ENCODE measurements at regions not wholly inside any gene's neighbourhood (a gene's known extent, or its start where the extent isn't known, plus 50 kb on each side); places are given as distances from the start of the nearest gene placed in this dataset.

DNA sequence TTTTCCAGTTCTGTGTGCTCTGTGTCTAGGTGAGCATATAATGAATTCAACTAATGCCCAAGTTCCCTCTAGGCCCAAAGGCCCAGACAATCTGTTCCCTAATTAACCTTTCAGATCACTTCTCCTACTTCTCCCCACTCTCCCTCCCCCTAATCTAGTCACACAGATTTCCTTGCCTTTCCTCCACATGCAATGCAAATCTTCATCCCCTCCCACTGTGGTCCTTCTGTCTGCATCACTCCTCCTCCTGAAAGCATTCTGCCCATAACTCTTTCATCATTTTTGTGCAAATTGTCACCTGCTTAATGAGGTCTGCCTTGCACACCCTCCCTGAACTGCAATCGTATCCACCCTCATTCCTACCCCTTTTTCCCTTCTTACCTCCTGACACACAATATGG, 346.6 kb downstream of the FBXO8 start:
- Histone ChIP-seq H3K27ac (ENCODE audit: low read depth, low read length) (no peak overlapping the region), H3K4me3 (ENCODE audit: low read length) (no peak overlapping the region), H3K4me1 (ENCODE audit: insufficient read depth, low read length) (no peaks in the 10 kb centered on the region), H3K36me3 (ENCODE audit: insufficient read depth, low read length) (no peaks in the 10 kb centered on the region), H3K9me3 (ENCODE audit: low read length) (no peaks in the 10 kb centered on the region), H3K27me3 (ENCODE audit: insufficient read depth, low read length, poor library complexity, severe bottlenecking) (no peaks in the 10 kb centered on the region)
- CTCF ChIA-PET: no interaction called here
- no peak overlapping the region for H3K4me3 Mint-ChIP-seq
- H3K27ac Mint-ChIP-seq: no peak overlapping the region
- H3K9me3 Mint-ChIP-seq: no peaks in the 10 kb centered on the region
- H3K36me3 Mint-ChIP-seq: no peaks in the 10 kb centered on the region
- H3K4me1 Mint-ChIP-seq: no peaks in the 10 kb centered on the region
- POLR2A ChIA-PET: no interaction called here
- no peak for DNase-seq
- no peaks in the 10 kb centered on the region for H3K27me3 Mint-ChIP-seq

DNA sequence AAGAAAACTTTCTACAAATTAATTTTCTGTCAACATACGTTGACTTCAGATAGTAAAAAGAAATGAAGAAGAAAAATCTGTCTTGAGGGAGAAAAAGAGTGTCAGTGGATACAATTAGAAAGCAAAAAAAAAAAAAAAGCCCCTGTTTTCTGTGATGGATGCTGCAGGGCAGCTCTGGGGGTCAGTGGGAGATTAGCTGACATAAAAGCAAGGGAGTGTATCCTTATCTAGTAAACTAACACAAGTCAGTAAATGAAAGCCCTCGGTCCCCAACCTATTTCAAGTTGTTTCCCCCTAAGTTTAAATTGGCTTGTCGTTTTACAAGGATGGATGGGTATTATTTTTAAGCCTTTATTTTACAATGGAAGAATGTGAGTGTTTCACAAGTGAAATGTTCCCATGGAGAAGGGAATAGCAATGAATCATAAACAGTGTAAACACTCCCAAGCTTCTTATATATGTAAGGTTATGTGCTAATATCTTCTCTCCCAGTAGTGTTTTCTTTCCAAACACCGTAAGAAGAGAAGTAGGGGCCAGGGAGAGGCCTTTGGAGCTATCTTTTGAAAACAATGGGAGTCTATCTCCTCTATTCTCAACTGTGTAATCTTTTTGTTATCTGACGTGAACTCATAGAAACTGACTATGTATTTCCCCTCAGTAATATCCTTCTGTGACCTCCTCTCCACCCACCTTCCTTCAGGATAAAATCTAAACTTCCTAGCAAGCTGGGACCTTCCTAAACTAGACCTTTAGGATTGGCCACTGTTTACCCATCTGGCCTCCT, 347.7 kb downstream of the FBXO8 start:
- Mint-ChIP-seq H3K27me3 (no peaks in the 10 kb centered on the region), H3K36me3 (no peaks in the 10 kb centered on the region), H3K27ac (no peak overlapping the region), H3K4me3 (no peak overlapping the region), H3K4me1 (no peaks in the 10 kb centered on the region), H3K9me3 (no peaks in the 10 kb centered on the region)
- DNase-seq: no peak
- POLR2A ChIA-PET: no interaction called here
- no peak overlapping the region for H3K4me3 ChIP-seq (ENCODE audit: low read length)
- CTCF ChIA-PET: no interaction called here
- no peaks in the 10 kb centered on the region for H3K9me3 ChIP-seq (ENCODE audit: low read length)
- no peaks in the 10 kb centered on the region for H3K4me1 ChIP-seq (ENCODE audit: insufficient read depth, low read length)
- no peaks in the 10 kb centered on the region for H3K27me3 ChIP-seq (ENCODE audit: insufficient read depth, low read length, poor library complexity, severe bottlenecking)
- H3K27ac ChIP-seq (ENCODE audit: low read depth, low read length): no peak overlapping the region
- no peaks in the 10 kb centered on the region for H3K36me3 ChIP-seq (ENCODE audit: insufficient read depth, low read length)

DNA sequence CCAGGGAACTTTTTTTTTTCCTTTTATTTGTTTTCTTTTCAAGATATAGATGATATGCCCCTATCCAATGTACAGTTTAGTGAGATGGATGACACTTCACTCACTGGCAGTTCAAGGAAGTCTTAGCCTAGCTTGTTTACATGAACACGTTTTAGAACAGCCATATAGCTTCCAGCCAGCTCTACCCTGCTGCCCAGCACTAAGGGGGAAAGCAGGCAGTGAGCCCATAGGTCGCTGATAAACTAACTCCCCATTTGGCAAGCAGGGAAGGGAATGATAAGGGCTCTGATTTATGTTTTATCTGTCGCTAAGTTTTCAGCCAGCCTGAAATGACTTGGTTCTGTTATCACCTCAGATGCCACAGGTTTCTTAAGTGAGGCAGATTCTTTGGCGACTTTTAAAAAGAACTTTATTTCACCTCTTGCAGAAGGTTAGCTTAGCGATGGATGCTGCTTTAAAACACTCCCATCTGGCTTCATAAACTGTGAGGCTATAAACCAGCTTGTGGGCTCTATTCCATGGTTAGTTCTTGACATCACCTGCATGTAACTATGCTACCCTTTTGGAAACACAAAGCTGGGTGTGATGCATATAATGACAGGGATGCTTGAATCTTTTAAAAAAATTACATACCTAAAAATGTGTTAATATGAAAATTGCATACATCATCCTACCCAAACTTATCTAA, 348.4 kb downstream of the FBXO8 start:
- H3K9me3 ChIP-seq (ENCODE audit: low read length): no peaks in the 10 kb centered on the region
- CTCF ChIA-PET: no interaction called here
- no peaks in the 10 kb centered on the region for H3K4me1 ChIP-seq (ENCODE audit: insufficient read depth, low read length)
- Mint-ChIP-seq H3K4me1 (no peaks in the 10 kb centered on the region), H3K9me3 (no peaks in the 10 kb centered on the region), H3K36me3 (no peaks in the 10 kb centered on the region), H3K27me3 (no peaks in the 10 kb centered on the region), H3K27ac (no peak overlapping the region), H3K4me3 (no peak overlapping the region)
- H3K36me3 ChIP-seq (ENCODE audit: insufficient read depth, low read length): no peaks in the 10 kb centered on the region
- no peaks in the 10 kb centered on the region for H3K27me3 ChIP-seq (ENCODE audit: insufficient read depth, low read length, poor library complexity, severe bottlenecking)
- no peak overlapping the region for H3K27ac ChIP-seq (ENCODE audit: low read depth, low read length)
- POLR2A ChIA-PET: no interaction called here
- no peak overlapping the region for H3K4me3 ChIP-seq (ENCODE audit: low read length)
- DNase-seq: no peak

DNA sequence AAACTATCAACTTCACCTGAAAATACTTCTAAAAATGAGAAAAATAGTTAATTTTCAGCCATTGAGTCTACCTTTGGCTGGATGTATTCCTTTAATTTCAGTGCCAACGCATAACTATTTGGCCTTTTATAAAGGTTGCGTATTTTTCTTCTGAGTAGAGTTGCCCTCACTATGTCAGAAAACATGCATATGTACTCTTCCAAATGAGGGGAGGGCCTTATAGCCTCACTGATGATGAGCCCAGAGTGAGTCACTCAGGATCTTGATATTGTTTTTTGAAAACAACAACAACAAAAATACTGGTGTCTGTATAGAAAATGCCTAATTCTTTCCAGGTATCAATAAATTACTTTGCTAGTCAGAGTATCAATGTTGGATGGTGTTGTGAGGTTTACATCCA, 349.3 kb downstream of the FBXO8 start:
- Mint-ChIP-seq H3K4me3 (no peak overlapping the region), H3K27ac (no peak overlapping the region), H3K36me3 (no peaks in the 10 kb centered on the region), H3K4me1 (no peaks in the 10 kb centered on the region), H3K27me3 (no peaks in the 10 kb centered on the region), H3K9me3 (no peaks in the 10 kb centered on the region)
- Histone ChIP-seq H3K27me3 (ENCODE audit: insufficient read depth, low read length, poor library complexity, severe bottlenecking) (no peaks in the 10 kb centered on the region), H3K9me3 (ENCODE audit: low read length) (no peaks in the 10 kb centered on the region), H3K4me1 (ENCODE audit: insufficient read depth, low read length) (no peaks in the 10 kb centered on the region), H3K27ac (ENCODE audit: low read depth, low read length) (no peak overlapping the region), H3K36me3 (ENCODE audit: insufficient read depth, low read length) (no peaks in the 10 kb centered on the region), H3K4me3 (ENCODE audit: low read length) (no peak overlapping the region)
- DNase-seq: no peak
- CTCF ChIA-PET: no interaction called here
- POLR2A ChIA-PET: no interaction called here

DNA sequence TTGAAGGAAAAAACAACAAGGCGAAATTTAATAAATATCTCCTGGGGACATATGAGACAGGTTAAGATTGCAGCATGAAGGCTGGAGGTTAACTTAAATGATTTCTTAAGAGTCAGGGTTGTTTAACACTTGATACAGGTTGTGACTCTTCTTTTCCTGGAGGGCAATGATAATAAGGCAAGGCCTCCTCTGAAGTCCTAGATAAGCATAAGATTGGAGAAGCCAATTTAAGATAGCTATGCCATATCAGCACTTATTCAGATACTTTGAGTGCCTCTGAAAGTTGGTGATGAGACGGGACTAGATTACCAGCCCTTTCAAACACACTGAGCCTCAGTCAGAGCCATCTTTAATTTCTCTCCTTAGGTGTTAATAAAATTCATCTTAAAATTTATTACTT, 350.8 kb downstream of the FBXO8 start:
- Histone ChIP-seq H3K4me1 (ENCODE audit: insufficient read depth, low read length) (no peaks in the 10 kb centered on the region), H3K36me3 (ENCODE audit: insufficient read depth, low read length) (no peaks in the 10 kb centered on the region), H3K27ac (ENCODE audit: low read depth, low read length) (no peak overlapping the region), H3K27me3 (ENCODE audit: insufficient read depth, low read length, poor library complexity, severe bottlenecking) (no peaks in the 10 kb centered on the region), H3K9me3 (ENCODE audit: low read length) (no peaks in the 10 kb centered on the region), H3K4me3 (ENCODE audit: low read length) (no peak overlapping the region)
- CTCF ChIA-PET: no interaction called here
- no peak for DNase-seq
- H3K4me1 Mint-ChIP-seq: no peaks in the 10 kb centered on the region
- no peak overlapping the region for H3K4me3 Mint-ChIP-seq
- H3K9me3 Mint-ChIP-seq: no peaks in the 10 kb centered on the region
- H3K27me3 Mint-ChIP-seq: no peaks in the 10 kb centered on the region
- no peaks in the 10 kb centered on the region for H3K36me3 Mint-ChIP-seq
- POLR2A ChIA-PET: no interaction called here
- no peak overlapping the region for H3K27ac Mint-ChIP-seq

DNA sequence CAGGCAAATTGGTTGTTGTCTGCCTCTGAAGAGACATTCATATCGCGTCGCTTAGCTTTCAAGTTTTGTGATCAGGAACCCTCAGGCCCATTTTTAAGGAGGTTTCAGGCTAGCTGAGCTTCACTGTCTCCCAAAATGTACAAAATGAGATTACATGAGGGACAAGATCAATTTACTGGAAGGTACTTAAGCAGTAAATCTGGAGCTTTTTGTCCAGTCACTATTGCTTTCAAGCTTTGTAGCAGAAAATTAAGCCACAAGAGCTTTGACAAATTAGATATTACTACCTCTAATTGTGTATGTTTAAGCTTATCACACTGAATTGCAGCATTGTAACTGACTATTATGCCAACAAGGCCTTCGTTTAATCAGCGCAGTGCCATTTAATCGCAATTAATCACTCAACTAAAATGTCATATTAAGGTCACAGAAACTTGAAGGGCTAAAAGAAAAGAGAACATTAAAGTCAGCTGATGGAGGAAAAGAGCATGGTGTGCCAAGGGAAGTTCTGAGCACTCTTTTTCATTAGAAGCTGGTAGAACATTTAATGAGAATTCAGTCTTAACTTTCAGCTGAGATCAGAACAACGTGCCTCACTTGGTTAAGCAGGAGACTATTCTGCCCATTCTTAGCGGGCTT, 353.0 kb downstream of the FBXO8 start:
- no peaks in the 10 kb centered on the region for H3K27me3 Mint-ChIP-seq
- H3K27ac ChIP-seq (ENCODE audit: low read depth, low read length): no peak overlapping the region
- CTCF ChIA-PET: no interaction called here
- H3K4me3 Mint-ChIP-seq: no peak overlapping the region
- no peaks in the 10 kb centered on the region for H3K4me1 Mint-ChIP-seq
- H3K36me3 Mint-ChIP-seq: no peaks in the 10 kb centered on the region
- no peaks in the 10 kb centered on the region for H3K4me1 ChIP-seq (ENCODE audit: insufficient read depth, low read length)
- H3K9me3 ChIP-seq (ENCODE audit: low read length): no peaks in the 10 kb centered on the region
- no peaks in the 10 kb centered on the region for H3K36me3 ChIP-seq (ENCODE audit: insufficient read depth, low read length)
- no peak overlapping the region for H3K27ac Mint-ChIP-seq
- no peaks in the 10 kb centered on the region for H3K27me3 ChIP-seq (ENCODE audit: insufficient read depth, low read length, poor library complexity, severe bottlenecking)
- H3K4me3 ChIP-seq (ENCODE audit: low read length): no peak overlapping the region
- H3K9me3 Mint-ChIP-seq: no peaks in the 10 kb centered on the region
- POLR2A ChIA-PET: no interaction called here
- DNase-seq: no peak

DNA sequence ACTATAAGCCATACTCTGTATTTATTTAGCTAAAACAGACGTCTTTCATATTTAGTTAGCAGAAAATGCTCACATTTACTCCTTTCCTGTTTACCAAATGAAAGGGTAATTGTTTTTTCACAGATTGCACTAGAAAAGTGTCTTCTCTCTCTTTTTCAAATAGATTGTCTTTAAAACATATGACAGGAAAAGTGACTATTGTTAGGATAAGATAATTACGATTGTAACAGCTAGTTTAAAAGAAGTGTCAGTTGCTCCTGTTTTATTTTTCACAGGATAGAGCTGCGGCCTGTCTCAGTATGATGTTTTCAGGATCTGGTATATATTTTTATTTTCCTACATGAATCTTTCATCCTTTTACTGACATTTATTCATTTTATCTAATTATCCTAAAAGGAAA, 353.5 kb downstream of the FBXO8 start:
- no peaks in the 10 kb centered on the region for H3K9me3 ChIP-seq (ENCODE audit: low read length)
- no peaks in the 10 kb centered on the region for H3K4me1 ChIP-seq (ENCODE audit: insufficient read depth, low read length)
- H3K4me3 ChIP-seq (ENCODE audit: low read length): no peak overlapping the region
- H3K27me3 ChIP-seq (ENCODE audit: insufficient read depth, low read length, poor library complexity, severe bottlenecking): no peaks in the 10 kb centered on the region
- no peak overlapping the region for H3K27ac Mint-ChIP-seq
- no peak for DNase-seq
- ChIA-PET POLR2A (no interaction called here), CTCF (no interaction called here)
- H3K36me3 ChIP-seq (ENCODE audit: insufficient read depth, low read length): no peaks in the 10 kb centered on the region
- H3K27me3 Mint-ChIP-seq: no peaks in the 10 kb centered on the region
- H3K4me3 Mint-ChIP-seq: no peak overlapping the region
- H3K4me1 Mint-ChIP-seq: no peaks in the 10 kb centered on the region
- no peaks in the 10 kb centered on the region for H3K9me3 Mint-ChIP-seq
- H3K36me3 Mint-ChIP-seq: no peaks in the 10 kb centered on the region
- H3K27ac ChIP-seq (ENCODE audit: low read depth, low read length): no peak overlapping the region

DNA sequence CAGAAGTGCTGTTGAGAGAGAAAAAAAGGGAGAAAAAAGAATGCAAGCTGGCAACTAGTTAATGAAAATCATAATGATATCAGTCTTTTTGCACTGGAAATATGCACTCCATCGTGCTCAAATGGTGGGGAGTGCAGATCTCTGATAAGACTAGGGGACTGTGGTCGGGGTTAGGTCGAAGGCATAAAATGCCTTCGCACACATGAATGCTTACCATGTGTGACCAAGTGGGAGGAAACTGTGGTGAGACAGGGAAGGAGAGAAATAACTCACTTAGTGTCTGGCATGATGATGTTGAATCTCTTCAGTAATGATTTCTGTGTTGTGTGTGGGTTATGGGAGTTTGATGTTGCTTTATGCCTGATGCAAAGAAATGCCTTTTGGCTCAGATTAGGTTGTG, 358.9 kb downstream of the FBXO8 start:
- ChIA-PET CTCF (no interaction called here), POLR2A (no interaction called here)
- H3K27me3 Mint-ChIP-seq: peaks cover 0 to 1% of the 10 kb centered on the region in 2 donors
- H3K36me3 Mint-ChIP-seq: no peaks in the 10 kb centered on the region
- H3K9me3 ChIP-seq (ENCODE audit: low read length): no peaks in the 10 kb centered on the region
- no peaks in the 10 kb centered on the region for H3K9me3 Mint-ChIP-seq
- no peak overlapping the region for H3K27ac Mint-ChIP-seq
- H3K27ac ChIP-seq (ENCODE audit: low read depth, low read length): no peak overlapping the region
- H3K4me3 Mint-ChIP-seq: no peak overlapping the region
- H3K27me3 ChIP-seq (ENCODE audit: insufficient read depth, low read length, poor library complexity, severe bottlenecking): no peaks in the 10 kb centered on the region
- no peaks in the 10 kb centered on the region for H3K4me1 Mint-ChIP-seq
- H3K4me1 ChIP-seq (ENCODE audit: insufficient read depth, low read length): no peaks in the 10 kb centered on the region
- H3K4me3 ChIP-seq (ENCODE audit: low read length): no peak overlapping the region
- no peak for DNase-seq
- no peaks in the 10 kb centered on the region for H3K36me3 ChIP-seq (ENCODE audit: insufficient read depth, low read length)
